Stimulated activated CD8-positive, alpha-beta memory T cell treated with anti-CD3 and anti-CD28 coated beads, Interleukin-4, amount 100 ng/mL, for 48 hours (primary cell): ENCODE measurements at regions not wholly inside any gene's neighbourhood (a gene's known extent, or its start where the extent isn't known, plus 50 kb on each side); places are given as distances from the start of the nearest gene placed in this dataset.

Source experiments
- DNase-seq: peaks from one replicate; pipeline ENCODE4 v3.0.0-alpha.2; 2020

- DNase-seq = no peak
Observed at GRCh38 chr4:3703677-3704521, 62.3 kb upstream of the ADRA2C start.

DNA sequence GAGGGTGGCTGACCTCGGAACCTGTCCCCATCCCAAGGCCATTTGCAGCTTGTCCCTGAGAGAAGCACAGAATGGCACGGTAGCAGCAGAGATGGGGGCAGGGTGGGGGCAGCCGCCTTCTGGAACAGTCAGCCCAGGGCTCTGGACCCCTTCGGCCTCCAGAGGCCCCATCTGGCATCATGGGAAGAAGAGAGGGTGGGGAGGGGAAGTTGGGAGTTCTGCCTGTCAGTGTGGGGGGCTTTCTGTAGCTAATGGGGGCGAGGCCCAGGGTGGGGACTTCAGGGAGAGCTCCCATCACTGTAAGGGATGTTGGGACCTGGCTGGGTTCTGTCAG lies 62.9 kb upstream of the ADRA2C start:
- DNase-seq = no peak

- no peak for DNase-seq
Observed at GRCh38 chr4:3702561-3703221, 63.5 kb upstream of the ADRA2C start.

GRCh38 chr4:3701736-3702560 lies 64.2 kb upstream of the ADRA2C start:
- DNase-seq = no peak

DNA sequence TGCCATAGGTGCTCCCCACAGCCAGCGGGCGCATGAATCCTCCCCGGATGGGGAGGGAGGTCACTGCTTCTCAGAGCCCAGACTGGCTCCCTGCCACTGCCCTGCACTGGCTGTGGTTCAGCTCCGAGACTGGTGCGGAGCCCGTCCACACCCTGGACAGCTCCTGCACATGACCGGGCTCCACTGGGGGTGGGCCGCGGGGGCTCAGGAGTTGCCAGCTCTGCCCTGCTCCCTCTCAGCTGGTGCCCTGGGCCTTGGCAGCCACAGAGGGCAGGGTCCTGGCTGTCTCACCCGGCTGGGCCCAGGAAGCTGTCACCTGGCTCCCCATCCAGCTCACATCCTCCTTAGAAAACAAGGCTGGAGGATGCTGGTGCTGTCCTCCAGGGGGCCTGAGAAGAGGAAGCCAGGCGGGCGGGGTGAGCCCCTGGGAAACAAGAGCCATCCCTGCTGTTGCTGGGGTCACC lies 64.9 kb upstream of the ADRA2C start:
- DNase-seq = no peak

GRCh38 chr4:3700736-3701135 lies 65.4 kb upstream of the ADRA2C start:
- DNase-seq = no peak

DNA sequence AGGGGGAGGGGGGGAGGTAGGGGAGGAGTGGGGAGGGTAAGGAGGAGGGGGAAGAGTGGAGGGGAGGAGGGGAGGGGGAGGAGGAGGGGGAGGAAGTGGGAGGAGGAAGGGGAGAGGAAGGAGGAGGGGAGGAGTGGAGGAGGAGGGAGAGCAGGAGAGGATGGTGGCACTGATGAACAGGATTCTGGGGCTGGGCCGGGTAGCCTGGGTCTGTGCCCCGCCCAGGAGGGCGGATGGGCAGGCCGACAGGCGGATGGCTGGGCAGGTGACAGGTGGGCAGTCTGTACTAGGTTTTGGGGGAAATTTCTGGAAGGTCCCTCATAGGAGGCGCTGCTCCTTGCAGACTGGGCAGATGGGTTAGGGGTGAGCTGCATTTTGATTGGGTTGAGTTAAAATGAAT lies 66.0 kb upstream of the ADRA2C start:
- DNase-seq = no peak

GRCh38 chr4:3699678-3700077 lies 66.5 kb upstream of the ADRA2C start:
- DNase-seq = no peak

DNA sequence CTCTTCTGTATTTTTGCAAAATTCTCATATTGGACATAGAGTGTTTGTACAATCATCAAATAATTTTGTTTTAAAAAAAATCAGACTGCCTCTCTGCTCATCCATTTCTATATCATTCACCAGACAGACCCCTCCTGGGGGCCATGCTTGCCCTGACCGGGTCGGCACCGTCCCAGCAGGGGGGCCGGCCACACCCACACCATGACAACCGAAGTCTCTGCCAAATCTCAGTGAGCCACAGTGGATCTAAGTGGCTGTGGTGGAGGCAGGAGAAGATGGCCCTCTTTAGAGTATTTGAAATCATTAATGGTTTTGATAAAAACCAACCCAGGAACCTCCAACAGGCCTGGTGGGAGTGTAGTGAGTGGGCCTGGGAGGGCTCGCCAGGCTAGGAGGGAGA lies 66.9 kb upstream of the ADRA2C start:
- DNase-seq = no peak

- DNase-seq = no peak
Observed at GRCh38 chr4:3697033-3697432, 69.2 kb upstream of the ADRA2C start.

DNA sequence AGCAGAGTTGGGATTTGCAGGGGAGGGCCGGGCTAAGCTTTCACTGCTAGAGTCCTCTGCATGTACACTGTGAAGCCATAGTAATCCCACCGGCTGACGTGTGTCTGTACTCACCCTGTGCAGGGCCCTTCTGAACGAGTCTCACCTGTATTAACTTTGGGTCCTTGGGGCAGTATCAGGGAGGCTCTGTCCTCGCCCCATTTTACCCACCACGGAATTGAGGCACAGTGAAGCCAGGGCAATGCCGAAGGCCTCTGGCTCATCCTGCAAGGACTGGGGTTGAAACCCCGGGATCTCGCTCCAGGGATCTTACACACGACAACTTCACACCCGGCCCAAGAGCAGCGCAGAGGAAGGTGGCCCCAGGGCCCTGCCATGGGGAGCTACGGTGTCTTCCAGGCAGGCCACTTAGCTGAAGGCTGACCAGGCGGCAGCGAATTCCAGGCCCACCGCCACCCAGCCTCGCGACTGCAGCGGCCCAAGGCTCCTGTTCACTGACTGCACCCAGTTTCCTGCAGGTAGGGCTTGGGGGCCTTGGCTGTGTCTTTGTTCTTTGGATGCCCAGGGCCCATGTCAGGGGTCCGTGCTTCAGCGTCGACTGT lies 75.5 kb upstream of the ADRA2C start:
- DNase-seq = no peak

GRCh38 chr4:3689576-3690550 lies 76.3 kb upstream of the ADRA2C start:
- no peak for DNase-seq

GRCh38 chr4:3689006-3689405 lies 77.2 kb upstream of the ADRA2C start:
- DNase-seq = no peak

DNA sequence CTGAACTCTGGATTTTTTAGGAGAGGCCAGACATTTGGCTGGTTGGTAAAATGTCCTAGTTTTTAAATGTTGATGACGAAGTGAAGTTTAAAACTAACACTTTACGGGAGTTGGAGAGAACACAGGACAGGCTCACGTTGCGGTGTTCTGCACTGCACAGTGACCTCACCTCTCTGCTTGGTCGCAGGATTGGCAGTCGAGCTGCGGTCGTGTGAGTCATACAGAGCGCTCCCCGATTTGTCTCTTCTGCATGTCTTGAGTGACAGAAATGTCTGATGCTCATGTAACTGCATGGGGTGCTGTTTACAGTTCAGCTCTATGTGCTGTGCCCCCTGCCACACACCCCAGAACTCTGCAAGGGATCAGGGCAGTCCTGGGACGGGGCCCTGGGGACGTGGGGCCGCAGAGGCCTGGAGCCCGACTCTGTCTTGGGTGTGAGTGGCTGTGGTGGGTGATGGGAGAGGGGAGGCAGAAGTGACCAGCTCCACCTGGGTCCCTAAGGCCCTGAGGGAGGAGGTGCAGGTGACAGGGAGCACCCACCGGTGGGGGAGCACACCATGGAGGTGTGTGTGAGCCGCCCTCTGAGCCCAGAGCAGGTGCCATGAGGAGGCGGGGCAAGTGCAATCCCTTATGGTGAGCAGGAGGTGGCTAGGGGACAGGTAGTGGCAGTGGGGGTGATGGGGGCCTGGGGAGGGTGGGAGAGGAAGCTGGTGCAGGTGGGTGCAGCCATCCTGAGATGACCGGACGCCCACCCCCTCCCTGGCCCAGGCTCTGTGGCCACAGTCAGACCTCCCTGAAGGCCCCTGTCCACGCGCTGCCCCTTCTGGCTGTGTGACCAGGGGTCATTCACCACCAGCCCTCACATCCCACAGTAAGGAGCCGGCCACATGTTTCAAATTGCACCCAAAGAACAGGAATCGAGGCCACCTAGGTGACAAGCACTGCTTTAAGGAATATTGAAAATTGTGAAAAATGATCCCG lies 77.9 kb upstream of the ADRA2C start:
- no peak for DNase-seq

DNA sequence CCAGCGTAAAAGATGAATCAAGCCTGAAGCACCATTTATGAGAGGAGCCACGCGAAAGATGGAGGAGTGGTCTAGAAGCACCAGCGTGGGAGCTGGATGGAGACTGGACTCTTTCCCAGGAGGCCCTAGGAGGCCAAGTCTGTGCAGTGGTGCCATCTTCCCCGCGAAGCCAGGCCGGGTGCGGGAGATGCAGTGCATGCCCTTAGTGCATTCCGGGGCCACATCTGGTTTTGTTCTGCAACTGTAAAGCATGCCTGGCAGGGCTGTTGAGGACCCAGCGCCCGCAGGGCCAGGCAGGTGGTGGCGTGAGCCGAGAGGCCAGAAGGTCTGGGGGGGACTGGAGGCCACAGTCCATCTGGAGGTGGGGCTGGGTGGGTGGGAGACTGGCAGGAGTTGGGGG lies 78.6 kb upstream of the ADRA2C start:
- no peak for DNase-seq

- DNase-seq = no peak
Observed at GRCh38 chr4:3686753-3687152, 79.4 kb upstream of the ADRA2C start.

DNA sequence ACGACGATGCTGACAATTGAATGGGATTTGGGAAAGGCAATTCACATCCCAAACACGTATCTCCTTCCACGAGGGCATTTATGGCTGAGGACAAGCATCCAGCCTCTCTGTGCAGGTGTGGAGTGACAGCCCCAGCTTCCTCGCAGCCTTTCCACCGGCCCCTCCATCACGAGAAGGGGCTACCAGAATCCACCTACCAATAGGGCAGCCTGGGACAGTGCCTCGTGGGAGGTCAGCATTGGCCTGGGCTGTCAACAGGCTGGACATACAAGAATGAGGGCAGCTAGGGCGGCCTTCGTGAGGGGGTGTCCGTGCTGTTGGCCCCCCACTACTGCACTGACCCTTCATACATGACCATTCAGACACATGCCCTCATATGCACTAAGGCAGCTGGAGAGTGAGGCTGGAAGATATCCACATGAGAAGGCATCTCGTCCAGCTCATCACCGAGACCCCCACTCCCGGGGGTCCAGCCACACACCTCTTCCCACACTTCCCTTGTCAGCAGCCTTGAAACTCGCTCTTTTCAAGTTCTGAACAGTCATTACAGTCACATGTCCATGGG lies 81.0 kb upstream of the ADRA2C start:
- DNase-seq = no peak

- DNase-seq = no peak
Observed at GRCh38 chr4:3684546-3684945, 81.6 kb upstream of the ADRA2C start.

DNA sequence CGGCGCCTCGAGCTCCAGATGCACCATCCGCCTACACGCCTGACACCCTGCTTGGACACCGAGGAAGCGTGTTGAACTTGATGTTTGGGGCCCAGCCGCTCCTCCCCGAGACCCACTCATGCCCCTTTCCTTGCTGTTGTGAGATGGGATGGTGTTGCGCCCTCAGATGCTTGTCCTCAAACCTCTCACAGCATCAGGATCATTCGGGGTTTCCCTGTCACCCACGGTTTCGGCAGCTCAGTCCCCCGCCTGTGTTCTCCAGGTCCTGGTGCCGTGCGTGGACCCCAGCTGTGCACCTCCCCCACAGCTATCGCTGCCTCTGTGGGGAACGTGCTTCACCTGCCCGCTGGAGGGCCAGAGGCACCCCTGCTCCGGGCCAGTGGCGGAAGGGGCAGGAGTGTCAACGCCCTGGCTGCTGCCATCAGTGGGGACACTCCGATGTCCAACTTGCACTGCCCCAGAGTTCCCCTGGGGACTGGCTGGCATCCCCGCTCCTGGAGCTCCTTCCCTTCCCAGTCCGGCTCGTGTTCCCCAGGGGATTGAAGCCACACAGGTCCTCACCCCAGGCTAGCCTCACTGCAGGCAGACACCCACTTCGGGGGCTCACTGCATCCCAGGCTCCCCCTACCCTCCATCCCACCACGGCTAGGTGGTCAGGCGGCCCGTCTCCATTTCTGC lies 82.3 kb upstream of the ADRA2C start:
- no peak for DNase-seq
